ENCODE measurements at regions not wholly inside any gene's neighbourhood (a gene's known extent, or its start where the extent isn't known, plus 50 kb on each side); places are given as distances from the start of the nearest gene placed in this dataset.

DNA sequence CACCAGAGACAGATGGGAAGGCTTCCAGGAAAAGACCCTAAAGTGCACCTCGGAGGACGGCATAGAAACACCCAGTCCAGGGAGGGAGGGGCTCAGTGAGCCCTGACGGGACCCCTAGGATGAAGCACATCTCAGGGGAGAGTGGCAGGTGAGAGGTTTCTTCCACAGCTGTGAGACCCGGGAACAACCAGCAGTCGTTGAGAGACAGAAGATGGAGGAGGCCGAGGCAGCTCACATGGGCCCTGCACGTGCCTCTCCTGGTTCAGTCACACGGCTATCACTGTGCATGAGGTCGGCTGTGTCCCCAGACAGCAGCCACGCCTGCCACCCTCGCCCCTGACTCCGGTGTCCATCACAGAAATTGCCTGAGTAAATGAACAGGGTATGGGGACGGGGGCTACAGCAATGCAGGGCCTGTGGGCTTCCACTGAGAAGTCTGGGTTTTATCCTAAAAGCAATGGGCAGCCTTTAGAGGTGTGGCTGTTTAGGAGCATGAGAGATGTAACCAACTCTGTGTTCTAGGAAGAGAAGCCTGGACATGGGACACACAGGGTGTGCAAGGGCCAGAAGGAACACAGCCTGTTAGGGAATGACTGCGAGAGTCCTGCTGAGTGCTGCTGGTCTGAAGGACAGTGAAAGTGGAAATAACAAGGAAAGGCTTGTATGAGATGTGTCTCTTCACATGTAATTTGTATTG is 102.0 kb downstream of the TMEM18 start:
- TF ChIP-seq, protein P1, sequence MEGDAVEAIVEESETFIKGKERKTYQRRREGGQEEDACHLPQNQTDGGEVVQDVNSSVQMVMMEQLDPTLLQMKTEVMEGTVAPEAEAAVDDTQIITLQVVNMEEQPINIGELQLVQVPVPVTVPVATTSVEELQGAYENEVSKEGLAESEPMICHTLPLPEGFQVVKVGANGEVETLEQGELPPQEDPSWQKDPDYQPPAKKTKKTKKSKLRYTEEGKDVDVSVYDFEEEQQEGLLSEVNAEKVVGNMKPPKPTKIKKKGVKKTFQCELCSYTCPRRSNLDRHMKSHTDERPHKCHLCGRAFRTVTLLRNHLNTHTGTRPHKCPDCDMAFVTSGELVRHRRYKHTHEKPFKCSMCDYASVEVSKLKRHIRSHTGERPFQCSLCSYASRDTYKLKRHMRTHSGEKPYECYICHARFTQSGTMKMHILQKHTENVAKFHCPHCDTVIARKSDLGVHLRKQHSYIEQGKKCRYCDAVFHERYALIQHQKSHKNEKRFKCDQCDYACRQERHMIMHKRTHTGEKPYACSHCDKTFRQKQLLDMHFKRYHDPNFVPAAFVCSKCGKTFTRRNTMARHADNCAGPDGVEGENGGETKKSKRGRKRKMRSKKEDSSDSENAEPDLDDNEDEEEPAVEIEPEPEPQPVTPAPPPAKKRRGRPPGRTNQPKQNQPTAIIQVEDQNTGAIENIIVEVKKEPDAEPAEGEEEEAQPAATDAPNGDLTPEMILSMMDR (IDR thresholded peaks at IDR 0.05) = no peak
- TF ChIP-seq POLR2A (IDR thresholded peaks at IDR 0.05) = no peak

All from body of pancreas (tissue), 4 donors.